ENCODE measurements at regions not wholly inside any gene's neighbourhood (a gene's known extent, or its start where the extent isn't known, plus 50 kb on each side); places are given as distances from the start of the nearest gene placed in this dataset.

DNA sequence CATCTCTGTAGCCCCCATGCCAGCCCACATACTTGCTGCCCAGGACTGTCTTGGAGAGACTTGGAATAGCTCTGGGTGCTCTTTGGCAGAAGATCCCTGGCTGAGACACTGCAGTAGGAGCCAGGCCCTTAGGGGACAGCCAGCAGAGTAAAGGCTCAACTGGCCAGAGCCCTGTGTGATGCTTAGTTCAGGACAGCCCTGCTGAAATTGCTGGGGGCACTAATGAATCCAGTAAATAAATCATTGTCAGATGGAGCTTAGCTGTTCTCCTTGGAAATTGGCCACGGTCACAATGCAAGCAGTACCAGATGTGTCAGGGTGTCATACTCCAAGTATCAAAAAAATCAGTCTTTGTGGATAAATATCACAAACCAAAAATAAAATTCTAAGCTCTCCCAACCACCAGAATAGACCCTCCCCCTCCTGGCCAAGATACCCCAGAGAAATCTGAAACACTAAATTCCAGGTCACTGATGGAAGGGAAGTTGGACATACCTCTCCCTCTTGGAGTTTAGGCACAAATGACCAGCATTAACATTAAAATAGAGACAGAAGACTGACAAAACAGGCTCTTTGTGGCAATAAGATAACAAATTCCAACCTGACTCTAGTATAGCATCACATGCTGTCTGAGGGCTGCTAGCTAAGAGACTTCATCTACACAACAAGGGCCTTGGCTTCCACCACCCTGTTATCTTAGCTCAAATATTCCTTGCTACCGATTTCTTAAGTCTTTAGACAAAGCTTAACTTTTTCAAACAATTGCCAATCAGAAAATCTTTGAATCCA is 83.2 kb upstream of the DNAH14 start:
- DNase-seq (ENCODE audit: low spot score), result no peak

GRCh38 chr1:224850446-224850845 is 79.0 kb upstream of the DNAH14 start:
- DNase-seq (ENCODE audit: low spot score), result no peak

GRCh38 chr1:224851210-224851847 is 78.1 kb upstream of the DNAH14 start:
- peak; percentile 94 for DNase-seq (ENCODE audit: low spot score)

- DNase-seq (ENCODE audit: low spot score), result no peak
Measured at GRCh38 chr1:224851848-224852261, 77.6 kb upstream of the DNAH14 start.

GRCh38 chr1:224852901-224853568 is 76.4 kb upstream of the DNAH14 start:
- DNase-seq (ENCODE audit: low spot score), result peak; percentile 74

DNA sequence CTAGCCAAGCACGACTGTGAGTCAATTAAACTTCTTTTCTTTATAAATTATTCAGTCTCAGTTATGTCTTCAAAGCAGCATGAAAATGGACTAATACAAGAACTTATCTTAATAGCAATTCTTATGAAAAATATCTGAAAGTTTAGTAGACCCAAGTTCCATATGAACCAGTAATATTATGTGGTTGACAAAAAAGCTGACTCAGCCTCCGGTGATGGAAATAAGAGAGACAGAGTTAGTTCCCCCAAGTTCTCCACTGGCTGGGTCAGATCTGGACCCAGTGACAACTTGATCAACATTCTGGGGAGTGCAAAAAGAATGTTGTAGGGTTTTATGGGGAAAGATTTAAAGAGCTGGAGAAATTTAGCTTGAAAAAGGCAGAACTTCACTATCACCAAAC is 72.5 kb upstream of the DNAH14 start:
- DNase-seq (ENCODE audit: low spot score), result no peak

GRCh38 chr1:224859651-224860050 is 69.8 kb upstream of the DNAH14 start:
- DNase-seq (ENCODE audit: low spot score), result no peak

- DNase-seq (ENCODE audit: low spot score), result no peak
Measured at GRCh38 chr1:224860488-224861338, 68.8 kb upstream of the DNAH14 start.

DNA sequence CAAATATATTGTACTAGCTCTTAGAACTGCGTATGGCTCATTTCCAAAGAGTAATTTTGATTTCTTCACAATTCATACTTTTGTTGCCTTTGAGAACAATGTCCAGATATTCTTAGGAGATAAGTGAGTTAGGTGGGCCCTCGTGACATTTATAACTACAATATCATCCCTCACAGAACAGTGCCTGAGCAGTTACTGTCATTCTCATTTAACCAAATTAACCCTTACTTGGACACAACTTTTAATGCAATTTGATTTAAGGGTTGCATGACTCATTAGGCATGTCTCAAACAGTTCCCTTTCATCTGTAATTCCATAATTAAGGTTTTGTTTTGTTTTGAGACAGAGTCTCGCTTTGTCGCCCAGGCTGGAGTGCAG is 68.1 kb upstream of the DNAH14 start:
- no peak for DNase-seq (ENCODE audit: low spot score)

DNA sequence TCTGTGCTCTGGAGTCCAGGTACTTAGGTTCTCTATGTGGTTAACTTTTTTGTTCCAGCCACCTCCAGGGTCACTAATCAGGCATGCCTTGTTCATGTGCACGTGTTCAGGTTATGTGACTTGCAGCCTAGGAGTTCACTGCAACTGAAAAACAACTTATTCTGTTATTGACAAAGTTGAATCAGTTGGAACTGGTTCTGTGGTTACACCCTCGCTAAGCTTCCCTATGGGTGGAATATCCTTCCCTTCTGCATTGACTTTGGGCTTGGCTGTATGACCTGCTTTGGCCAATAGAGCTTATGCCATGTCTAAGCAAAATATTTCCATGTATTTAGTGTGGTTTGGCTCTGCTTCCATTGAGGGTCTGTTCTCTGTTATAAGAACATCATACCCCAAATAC is 66.0 kb upstream of the DNAH14 start:
- DNase-seq (ENCODE audit: low spot score), result no peak

GRCh38 chr1:224864006-224864405 is 65.5 kb upstream of the DNAH14 start:
- no peak for DNase-seq (ENCODE audit: low spot score)

DNA sequence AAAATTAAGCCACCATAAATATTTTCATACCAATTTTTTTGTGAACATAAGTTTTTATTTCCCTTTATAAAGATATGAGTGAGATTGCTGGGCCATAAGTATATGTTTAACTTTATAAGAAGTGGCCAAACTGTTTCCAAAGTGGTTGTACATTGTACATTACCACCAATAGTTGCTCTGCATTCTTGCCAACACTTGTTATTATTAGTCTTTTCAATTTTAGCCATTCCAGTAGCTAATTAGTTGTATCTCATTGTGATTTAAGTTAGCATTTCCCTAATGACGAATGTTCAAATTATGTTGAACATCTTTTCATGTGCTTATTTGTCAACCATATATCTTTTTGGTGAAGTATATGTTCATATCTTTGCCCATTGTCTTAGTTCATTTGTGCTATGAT is 64.0 kb upstream of the DNAH14 start:
- DNase-seq (ENCODE audit: low spot score), result no peak

GRCh38 chr1:224866940-224867339 is 62.5 kb upstream of the DNAH14 start:
- no peak for DNase-seq (ENCODE audit: low spot score)

- no peak for DNase-seq (ENCODE audit: low spot score)
Measured at GRCh38 chr1:224867715-224868114, 61.8 kb upstream of the DNAH14 start.

GRCh38 chr1:224872832-224873433 is 56.5 kb upstream of the DNAH14 start:
- DNase-seq (ENCODE audit: low spot score), result no peak

- no peak for DNase-seq (ENCODE audit: low spot score)
Measured at GRCh38 chr1:224873434-224874369, 55.8 kb upstream of the DNAH14 start.

- no peak for DNase-seq (ENCODE audit: low spot score)
Measured at GRCh38 chr1:224874775-224875174, 54.7 kb upstream of the DNAH14 start.

DNA sequence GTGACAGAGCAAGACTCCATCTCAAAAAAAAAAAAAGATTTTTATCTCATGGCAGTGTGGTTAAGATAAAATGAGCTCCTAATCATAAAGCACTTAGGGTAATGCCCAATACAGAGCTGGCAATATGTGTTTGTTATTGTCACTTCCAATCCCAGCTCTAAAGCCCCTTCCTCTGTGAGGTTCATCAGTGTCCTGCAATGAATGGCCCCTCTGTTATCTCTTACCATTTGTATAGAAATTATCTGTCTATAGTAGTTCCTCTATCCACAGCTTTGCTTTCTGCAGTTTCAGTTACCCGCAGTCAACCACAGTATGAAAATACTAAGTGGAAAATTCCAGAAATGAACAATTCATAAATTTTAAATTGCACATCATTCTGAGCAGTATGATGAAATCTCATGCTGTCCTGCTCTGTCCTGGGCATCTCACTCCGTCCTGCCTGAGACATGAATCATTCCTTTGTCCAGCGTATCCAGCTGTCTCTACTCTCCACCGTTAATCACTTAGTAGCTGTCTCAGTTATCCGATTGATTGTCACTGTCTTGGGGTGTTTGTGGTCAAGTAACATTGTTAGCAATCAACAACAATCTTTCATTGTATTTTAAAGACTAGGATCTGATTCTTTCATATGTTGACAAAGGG is 50.2 kb upstream of the DNAH14 start:
- DNase-seq (ENCODE audit: low spot score), result peak; percentile 78

Measured in COLO829 (cell line).